HCEC 1CT (cell line): ENCODE measurements at regions not wholly inside any gene's neighbourhood (a gene's known extent, or its start where the extent isn't known, plus 50 kb on each side); places are given as distances from the start of the nearest gene placed in this dataset.

Source experiments
- DNase-seq: peaks from one replicate; pipeline ENCODE4 v3.0.0-alpha.2; 2017

DNA sequence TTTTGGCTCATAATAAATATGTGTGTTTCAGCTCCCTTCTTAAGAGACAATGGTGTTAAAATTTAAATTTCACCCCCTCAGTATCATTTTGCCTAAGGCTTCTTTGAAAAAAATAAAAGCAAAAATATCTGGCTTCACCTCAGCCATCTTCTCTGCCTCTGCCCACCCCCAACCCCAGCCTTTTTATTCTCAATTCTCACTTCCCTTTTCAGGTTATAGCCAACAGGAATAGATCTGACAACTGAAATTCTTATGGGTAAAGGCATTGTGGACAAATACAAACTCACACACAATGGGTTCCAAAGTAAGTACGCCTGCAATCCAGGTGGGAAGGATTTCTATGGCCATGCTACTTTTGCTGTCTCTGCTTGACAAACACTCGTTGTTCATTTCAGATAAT is 399.0 kb upstream of the ARRDC4 start:
- DNase-seq, result no peak

DNA sequence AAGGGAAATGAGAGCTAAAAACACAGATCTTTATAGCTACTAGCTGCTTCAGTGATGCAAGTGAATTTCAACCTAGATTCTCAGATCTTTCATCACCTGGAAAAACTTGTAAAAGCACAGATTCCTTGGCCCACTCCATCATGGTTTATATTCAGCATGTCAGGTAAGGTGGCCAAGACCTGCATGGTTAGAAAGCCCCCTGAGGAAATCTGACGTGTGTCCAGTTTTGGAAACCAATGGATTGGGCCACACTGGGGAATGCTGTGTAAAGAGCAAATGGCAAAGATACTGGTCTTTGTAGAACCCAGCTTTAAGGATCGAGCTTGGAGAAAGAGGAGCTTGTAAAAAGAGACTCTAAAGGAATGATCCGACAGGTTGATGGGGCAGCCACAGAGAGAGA is 397.0 kb upstream of the ARRDC4 start:
- no peak for DNase-seq

DNA sequence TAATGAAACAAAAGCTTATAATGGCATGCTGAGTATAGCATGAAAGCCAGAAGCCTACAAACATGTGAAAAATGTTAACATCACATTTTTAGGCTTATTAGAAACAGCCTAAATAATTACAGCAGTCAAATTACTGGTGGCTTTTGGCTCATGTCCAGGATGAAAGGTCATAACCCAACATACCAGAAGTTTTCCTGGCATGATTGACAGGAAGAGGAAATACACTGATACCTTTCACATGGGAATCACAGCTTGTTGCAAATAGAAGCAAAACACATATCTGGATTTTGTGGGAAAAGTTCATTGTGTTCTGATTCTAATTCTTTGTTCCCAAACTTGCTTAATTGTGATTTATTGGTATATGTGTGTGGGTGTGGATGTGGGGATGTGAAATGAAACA is 393.5 kb upstream of the ARRDC4 start:
- DNase-seq, result no peak

DNA sequence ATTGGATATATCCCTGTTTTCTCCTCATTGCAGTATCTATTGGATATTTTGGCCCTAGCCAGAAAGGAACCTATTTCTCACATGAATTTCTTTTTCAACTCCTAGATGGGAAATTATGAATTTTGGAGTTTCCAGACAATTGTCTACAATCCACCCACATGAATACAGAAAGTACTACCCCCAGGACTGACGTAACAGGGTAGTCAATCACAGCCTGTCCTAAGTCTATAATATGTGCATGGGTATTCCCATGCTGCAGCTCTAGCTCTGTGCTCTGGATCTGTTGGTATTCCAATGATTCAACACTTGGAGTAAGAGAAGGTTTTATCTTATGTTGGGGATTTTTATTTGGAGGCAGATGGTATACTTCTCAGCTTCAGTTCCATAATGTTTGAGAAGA is 393.1 kb upstream of the ARRDC4 start:
- no peak for DNase-seq

DNA sequence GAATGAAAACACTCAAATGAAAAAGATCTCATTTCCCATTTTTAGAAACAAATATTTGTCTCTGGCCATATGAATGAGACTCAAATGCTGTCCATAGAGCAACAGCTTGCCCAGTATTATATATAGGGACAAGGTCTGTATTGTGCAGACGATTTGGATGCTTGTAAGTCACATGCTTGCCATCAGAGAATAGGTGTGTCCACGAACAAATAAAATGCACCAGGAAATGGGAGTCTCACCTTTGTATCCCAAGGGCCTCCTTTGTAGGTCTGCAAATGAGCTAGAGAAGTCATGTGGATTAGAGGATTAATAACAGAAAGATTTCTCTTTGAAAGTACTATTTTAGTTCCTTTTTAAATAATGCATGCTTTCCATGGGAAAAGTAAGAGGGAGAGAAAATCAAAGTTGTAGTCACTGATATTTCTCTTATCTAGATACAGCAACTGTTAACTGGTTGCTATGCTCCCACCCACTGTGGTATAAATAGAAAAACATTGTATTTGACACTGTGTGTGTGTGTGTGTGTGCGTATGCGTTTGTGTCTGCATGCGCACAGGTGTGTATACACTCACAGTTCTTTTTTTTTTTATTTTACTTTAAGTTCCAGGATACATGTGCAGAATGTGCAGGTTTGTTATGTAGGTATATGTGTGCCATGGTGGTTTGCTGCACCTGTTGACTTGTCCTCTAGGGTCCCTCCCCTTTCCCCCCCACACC is 383.4 kb upstream of the ARRDC4 start:
- no peak for DNase-seq

DNA sequence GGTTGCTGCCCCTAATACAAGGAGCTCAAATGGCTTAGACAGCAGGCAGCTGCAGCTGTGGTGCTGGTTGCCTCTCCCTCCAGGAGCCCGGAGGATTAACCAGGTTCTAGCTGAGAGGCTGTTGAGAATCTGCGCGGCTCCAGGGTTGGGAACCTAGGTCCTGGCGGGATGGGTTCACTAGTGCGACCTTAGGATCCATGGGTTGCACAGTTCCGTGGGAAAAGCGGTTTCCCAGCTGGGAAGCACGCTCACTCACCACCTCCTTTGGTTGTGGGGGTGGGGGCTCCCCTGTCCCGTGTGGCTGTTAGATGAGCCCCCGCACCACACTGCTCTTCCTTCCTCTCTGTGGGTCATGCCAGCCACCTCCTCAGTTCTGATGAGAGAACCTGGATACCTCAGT is 375.1 kb upstream of the ARRDC4 start:
- no peak for DNase-seq

DNA sequence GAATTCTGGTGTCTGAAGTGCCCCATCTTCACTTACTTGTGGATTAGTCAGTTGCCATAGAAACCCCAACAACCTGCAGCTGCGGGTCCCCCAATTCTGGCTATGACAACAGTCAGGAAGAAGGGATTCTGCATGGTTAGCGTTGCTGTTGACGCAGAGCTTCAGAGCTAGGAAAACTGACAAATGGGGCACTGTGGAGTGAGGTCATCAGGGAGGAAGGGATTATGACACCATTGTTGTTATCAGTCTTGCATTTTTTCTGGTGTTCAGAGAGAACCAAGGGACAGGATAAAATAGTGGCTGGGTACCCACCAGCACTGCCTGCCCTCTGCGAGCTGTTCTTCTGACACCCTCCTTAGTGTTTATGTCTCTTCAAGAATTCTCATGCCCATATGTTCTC is 367.7 kb upstream of the ARRDC4 start:
- no peak for DNase-seq

DNA sequence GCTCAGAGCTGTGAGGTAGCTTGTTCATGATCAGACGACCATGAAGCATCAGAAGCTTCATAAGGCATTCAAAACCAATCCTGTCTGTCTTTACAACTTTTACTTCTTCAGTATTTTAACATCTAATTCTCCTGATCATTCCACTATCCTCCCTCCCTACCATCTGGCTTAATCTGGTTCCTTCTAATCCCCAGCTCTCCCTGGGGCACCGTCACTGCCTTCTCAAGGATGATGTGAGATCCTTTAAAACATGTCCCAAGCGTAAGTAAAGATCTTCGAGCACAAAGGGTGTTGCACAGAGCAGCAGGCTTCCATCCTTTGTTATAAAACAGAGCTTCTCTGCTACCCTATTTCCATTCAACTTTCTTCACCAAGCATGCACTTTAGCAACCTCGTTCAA is 362.7 kb upstream of the ARRDC4 start:
- no peak for DNase-seq

DNA sequence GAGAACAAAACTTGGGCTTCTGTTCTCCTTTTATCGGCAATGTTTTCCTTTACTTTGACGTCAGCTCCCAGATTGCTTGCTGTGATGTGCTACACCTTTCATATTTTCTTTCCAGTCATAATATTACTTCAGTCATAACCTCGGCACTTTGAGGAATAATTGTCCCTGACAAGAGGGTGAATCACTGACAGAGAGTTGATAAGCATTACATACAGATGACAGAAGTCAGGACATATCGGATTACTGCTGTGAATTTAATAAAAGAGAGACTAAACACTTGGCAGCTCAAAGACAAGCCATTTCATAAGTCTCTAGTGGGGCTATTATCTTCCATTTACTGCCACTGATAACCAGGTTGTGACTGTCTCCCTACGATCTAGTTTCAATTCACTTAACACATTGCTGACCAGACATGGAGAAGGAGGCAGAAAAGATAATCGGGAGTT is 362.1 kb upstream of the ARRDC4 start:
- no peak for DNase-seq

DNA sequence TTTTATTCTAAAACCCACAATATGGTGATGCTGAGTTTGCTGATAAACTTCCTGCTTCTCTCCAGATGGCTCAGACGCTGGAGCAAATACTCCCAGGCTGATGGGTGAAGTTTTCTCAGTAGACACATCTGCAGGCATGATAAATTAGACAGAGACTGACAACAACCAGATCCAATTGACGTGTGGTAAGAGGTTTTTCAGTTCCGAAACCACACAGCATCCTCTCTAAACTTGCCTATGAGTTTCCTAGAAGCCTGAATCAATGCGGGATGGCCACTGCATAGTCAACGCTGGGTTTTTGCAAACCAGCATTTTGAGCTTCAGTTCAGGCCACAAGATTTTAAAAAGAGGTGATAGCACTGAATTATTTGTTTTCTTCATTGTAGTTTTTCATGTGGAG is 360.3 kb upstream of the ARRDC4 start:
- no peak for DNase-seq

DNA sequence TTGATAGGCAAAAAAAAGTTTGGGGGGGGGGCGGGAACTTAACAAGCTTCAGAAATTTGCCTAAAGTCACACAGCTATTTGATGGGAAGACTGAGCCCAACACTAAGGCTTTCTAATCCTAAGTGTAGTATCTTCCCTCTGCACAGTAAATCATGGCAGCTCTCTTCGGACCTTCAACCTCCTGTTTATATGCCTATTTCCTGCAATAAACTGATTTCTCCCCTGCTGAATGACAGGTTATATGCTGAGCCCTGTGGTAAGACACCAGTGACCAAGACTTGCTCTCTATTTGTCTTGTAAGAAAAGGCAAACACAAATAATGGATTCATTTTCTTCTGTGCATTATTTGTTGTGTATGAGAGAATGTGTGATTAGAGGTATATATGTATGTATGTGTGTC is 355.8 kb upstream of the ARRDC4 start:
- DNase-seq, result no peak

DNA sequence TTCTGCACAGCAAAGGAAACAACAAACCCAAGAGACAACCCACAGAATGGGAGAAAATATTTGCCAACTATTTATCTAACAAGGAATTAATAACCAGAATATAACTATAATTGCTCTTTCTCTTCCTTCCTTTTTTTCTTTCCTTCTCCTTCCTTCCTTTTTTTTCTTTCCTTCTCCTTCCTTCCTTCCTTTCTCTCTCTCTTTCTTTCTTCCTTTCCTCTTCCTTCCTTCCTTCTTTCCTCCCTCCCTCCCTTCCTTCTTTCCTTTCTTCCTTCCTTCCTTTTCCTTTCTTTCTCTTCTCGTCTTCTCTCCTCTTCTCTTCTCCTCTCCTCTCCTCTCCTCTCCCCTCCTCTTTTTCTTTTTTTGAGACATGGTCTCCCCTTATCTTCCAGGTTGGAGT is 345.4 kb upstream of the ARRDC4 start:
- no peak for DNase-seq

DNA sequence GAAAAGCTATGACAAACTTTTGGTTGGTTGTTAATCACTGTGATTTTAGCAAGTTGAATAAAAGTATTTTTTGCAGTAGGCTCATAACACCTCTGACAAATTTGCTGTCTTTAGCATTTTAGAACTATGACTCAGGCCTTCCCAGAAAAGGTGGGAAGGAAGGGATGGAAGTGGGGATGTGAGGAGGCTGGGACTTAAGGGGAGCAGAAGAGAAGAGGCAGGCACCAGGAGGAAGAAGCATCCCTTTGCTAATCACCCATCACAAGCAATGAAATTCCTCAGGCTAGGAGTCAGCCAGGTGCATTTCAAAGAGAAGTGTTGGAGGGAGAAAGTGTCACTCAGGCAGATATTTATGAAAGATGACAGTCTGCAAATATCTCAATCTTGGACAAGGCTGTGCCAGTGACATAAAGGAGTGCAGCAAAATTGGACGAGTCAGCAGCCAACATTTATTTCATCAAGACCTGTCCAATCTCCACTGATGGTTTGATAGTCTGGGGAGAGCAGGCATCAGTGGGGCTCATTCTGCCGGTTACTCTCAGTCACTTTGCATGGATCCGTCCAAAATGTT is 337.3 kb upstream of the ARRDC4 start:
- DNase-seq, result no peak

DNA sequence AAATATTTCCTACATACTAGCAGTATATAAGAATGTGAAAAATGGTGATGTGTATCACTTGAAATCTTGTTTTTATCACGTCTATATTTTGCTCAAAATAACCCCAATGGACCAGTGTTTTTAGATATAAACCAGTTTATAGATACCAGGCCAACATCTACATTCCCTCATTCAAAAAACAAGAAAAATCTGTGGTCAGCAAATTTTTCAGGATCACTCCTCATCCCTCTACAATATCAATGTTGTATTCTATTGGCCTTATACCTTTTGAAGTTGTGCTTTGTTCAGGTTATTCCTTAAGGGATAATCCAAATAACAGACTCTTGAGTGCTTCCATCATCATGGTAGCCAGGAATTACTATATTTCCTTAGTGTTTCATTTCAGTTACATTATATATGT is 332.9 kb upstream of the ARRDC4 start:
- DNase-seq, result no peak

DNA sequence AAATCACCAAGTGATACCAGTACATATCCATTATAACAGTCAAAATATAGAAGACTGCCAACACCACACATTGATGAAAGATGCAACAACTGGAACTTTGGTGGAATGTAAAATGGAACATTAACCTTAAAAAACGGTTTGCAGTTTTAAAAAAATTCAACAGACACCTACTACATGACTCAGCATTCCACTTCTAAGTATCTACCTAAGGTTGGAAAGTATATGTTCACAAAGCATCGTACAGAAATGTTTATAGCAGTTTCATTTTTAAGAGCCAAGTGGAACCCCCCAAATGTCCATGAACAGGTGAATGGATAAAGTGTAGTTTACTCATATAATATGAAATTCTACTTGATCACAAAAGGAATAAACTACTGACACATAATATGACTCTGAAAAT is 314.7 kb upstream of the ARRDC4 start:
- no peak for DNase-seq

DNA sequence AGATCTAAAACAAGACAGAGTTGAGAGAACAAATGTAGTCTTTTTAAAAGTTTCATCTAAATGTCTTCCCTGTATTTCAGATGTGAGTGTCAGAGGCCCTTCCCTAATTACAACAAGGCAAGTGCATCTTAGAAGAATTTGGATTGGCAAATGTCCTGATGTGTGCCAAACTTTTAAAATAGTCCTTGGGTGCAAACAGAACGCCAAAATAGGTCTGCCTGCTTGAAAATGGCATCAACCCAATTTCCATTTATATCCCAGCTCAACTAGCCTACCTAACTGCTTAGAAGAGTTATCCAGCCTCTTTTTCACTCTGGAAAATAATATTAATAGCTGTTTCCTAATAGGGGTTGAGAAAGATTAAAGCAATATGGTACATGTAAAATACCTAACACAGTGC is 311.8 kb upstream of the ARRDC4 start:
- no peak for DNase-seq

DNA sequence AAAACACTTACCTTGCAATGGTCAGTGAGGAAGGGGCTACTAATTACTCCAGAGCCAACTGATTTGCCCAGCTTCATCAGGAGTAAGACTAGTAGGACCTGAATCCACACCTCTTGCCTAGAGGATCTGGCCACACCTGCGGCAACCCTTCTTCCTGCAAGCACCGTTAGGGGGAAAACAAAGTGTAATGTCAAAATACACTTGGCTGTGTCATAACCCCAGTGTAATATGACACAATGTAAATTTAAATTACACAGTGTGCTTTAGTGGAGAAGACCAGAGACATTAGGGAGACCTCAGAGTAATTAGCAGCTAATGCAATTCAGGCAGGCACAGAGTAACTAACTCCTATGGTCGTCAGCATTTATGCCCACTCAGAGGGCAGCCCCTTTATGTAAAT is 308.5 kb upstream of the ARRDC4 start:
- no peak for DNase-seq

DNA sequence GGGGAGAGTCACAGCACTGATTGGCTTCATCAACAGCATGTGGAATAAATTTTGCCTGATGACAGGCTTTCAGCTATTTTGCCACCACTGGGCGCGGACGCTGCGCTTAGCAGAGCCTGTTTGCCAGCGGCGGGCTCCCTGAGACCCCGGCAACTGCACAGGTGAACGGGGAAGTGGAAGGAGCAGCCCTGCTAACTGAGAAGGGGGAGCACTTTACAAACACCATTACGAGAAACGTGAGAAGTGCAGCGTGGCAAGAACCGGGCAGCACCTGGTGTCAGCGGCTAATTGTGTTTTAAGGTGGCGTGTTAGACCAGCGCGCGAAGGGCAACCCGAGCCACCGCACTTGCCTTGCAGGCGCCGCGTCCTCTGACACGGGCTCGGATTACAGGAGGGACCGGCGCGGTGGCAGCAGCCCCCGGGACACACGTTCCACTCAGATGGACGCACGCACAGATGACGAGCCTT is 307.8 kb upstream of the ARRDC4 start:
- no peak for DNase-seq

DNA sequence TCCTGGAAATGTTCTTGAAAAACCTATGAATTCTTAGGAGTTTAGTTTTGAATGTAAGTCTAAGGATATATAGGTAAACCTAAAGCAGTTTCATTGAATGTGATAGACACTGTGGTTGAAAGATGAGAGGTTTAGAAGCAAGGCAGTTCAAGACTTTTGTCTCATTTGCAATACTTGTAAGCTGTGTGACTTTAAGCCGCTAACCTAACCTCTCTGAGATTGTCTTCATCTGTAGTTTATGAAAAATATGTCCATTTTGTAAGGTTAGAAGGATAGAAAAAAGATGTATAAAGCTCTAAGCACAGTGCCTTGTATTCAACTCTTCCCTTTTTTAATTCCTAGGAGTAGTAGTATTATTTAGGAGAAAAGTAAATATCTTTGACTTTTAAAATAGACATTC is 306.6 kb upstream of the ARRDC4 start:
- no peak for DNase-seq

DNA sequence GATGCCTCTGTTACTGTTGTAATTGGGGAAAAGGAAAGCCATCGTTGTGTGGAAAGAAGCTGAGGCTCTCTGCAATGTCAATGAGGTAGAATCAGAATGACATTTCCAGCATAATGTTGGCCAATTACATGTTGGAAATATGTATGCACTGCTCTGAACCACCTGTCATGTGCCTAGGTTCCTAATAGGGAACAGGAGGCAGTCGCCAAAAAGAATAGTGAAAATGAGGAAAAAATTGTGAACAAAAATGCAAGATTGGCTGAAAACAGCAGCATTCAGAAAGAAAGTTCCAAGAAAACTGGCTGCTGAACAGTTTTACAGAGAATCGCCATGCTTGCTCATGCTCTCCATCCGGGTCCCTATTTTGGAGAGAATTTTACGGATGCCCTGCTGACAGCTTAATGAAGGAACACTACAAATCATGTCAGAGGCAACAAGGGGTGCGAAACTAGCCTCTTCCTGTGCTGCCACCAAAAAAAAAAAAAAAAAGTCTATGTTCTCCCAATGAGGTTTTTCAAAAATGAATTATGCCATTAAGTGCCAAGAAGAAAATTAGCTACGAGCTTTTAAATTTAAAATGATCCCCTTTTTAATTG is 305.9 kb upstream of the ARRDC4 start:
- DNase-seq, result no peak

DNA sequence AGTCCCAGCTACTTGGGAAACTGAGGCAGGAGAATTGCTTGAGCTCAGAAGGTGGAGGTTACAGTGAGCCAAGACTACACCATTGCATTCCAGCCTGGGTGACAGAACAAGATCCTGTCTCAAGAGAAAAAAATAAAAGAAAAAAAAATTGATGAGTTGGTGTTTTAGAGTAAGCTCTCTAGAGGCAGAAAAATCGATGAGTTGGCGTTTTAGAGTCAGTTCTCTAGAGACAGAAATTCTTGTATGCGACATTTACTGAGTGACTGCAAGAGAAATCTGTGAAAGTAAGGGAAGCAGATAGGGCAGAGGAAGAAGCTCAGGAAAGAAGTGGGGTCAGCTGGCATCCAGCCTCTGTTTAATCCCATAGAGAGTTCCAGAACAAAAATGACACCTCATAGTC is 298.7 kb upstream of the ARRDC4 start:
- DNase-seq, result no peak

DNA sequence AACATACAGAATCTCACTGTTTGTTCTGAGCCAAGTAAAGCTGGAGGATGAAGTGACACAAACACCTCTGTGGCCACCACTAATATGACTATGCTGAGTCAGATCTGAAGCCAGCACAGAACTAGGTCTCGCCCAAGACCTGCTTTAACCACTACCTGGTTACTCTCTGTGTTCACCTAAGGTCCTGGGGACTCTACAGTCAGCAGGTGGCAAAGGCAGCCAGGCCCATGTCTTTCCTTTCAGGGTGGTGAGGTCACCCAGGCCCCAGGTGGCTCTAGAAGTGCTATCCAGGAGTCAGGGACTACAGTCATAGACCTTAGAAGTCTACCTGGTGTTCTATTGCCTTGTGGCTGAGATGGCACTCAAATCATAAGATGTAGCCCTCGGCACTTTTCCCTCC is 287.9 kb upstream of the ARRDC4 start:
- DNase-seq, result no peak

DNA sequence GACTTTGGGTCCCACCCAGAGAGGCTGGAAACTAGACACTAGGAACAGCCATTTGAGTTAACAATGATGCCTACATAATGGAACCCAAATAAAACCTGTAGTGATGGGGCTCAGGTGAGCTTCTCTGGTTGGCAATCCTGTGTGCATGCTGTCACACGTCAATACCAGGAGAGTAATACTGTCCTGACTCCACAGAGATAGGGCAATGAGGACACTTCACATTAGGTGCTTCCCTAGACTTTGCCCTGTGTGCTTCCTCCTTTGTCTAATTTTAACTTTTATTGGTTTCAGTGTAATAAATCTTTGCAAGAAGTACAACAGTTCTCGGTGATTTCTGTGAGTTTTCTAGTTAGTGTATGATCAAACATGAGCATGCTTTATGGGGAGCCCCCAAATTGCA is 281.8 kb upstream of the ARRDC4 start:
- DNase-seq, result no peak

DNA sequence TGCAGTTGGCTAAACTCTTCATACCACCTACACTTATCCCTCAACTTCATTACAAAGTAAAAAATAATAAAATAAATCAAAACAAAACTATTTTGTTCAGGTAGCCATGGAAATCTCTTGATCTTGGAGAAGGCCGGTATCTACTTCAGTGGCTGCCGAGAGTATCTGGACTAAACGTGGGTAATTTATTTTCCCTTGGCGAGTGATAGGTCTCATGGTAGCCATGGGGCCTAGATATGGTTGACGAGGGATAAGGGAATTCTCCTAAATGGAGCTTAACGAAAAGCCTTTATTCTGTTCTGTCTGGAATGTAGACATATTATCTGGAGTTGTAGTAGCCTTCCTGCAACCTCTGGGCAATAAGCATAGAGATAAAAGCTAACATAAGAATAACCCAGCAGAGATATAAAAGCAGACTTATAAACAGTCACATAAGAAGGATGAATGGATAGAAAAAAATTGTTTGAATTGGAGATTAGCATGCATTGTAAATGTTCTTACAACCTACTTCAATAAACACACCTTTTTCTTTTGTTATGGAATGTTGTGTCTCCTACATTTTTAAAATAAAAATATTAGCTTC is 281.3 kb upstream of the ARRDC4 start:
- DNase-seq, result no peak
